ENCODE measurements at regions not wholly inside any gene's neighbourhood (a gene's known extent, or its start where the extent isn't known, plus 50 kb on each side); places are given as distances from the start of the nearest gene placed in this dataset.

DNA sequence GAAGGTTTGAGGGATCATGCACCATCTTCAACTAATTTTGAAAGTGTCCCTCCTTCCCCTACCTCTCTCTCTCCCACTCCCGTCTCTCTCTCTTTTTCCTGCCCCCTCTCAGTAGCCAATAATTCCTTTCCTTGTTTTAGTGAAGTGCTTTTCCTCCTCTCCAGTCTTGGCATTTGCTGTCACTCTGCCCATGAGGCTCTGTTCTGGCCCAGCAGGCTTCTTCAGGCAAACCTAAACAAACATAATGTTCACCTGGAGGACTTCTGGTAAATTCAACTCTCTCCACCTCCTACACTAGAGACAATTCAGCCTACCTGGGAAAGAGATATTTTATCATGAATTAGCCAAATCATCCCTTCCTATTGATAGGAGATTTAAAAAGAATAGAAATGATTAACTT is 86.6 kb upstream of the ADRA1D start:
- Histone ChIP-seq H3K36me3 (no peaks in the 10 kb centered on the region), H3K4me1 (no peaks in the 10 kb centered on the region), H3K27ac (no peak overlapping the region), H3K4me3 (no peak overlapping the region), H3K27me3 (peaks cover 0 to 3% (median 0%) of the 10 kb centered on the region in 9 donors), H3K9me3 (no peaks in the 10 kb centered on the region)
- 72 to 82% (median 76%) methylated on average over 1 of the region's 1 CpG for WGBS, 4 donors
- intact Hi-C loops (cut with DNase I): no loop called here
- TF ChIP-seq, protein P1, sequence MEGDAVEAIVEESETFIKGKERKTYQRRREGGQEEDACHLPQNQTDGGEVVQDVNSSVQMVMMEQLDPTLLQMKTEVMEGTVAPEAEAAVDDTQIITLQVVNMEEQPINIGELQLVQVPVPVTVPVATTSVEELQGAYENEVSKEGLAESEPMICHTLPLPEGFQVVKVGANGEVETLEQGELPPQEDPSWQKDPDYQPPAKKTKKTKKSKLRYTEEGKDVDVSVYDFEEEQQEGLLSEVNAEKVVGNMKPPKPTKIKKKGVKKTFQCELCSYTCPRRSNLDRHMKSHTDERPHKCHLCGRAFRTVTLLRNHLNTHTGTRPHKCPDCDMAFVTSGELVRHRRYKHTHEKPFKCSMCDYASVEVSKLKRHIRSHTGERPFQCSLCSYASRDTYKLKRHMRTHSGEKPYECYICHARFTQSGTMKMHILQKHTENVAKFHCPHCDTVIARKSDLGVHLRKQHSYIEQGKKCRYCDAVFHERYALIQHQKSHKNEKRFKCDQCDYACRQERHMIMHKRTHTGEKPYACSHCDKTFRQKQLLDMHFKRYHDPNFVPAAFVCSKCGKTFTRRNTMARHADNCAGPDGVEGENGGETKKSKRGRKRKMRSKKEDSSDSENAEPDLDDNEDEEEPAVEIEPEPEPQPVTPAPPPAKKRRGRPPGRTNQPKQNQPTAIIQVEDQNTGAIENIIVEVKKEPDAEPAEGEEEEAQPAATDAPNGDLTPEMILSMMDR (IDR thresholded peaks at IDR 0.05): no peak
- no peak for TF ChIP-seq POLR2A (IDR thresholded peaks at IDR 0.05)
- DNase-seq (no peak), ATAC-seq (no peak)

DNA sequence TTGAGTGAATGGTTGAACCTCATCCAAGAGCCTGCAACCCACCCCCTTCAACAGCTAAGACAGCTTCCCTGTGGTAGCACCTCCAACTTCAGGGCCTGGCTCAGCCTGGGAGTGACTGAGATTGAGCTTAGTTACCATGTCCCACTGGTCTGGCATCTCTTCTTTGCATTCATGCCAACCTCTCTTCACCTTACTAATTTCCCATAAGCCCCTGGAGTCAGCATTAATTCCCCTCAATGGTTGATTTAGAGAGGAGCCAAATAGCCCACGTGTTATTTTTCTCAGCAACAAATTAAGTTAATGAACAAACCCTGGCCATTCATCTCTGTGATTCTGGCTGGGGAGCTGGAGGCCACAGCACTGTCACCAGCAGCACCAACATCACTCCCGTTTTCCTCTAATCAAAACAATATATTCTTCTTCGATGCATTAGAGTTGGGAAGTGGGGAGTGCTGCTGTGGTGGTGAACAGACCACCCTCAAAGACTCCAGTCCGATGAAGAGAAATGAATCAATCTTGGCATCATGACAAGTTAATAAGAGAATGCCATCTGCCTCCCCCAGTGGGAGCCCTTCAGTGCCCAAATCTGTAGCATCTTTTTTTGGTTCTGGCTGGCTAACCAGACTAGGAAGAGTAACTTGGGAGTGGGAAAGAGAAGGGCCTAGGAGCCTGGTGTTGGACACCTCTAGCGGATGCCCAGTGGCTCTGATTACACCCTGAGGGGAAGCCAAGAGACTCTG is 83.2 kb upstream of the ADRA1D start:
- WGBS, 4 donors: 82 to 88% (median 86%) methylated on average over 5 of the region's 5 CpGs

DNA sequence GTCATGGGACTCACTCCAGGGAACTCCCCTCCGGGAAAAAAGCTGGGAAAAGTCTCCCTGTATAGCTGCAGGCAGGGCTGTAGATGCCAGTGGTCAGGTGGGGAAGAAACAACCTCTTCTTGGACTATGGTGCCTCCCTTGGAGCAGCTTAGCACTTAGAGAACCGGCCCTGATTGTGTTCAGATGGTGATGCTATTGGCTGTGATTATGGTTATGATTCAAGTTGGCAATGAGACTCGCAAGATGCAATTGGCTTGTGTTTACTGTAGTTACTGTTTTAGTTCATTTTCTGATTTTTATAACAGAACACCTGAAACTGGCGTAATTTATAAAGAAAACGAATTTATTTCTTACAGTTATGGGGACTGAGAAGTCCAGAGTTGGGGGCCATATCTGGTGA is 80.9 kb upstream of the ADRA1D start:
- DNase-seq: no peak
- 60 to 85% (median 77%) methylated on average over 5 of the region's 5 CpGs for WGBS, 4 donors
- TF ChIP-seq, protein P1 (IDR thresholded peaks at IDR 0.05): no peak
- no peak for TF ChIP-seq POLR2A (IDR thresholded peaks at IDR 0.05)
- no peak overlapping the region for H3K4me3 ChIP-seq
- peaks cover 0 to 5% (median 0%) of the 10 kb centered on the region in 12 donors for H3K9me3 ChIP-seq
- ATAC-seq: no peak
- H3K27me3 ChIP-seq: no peaks in the 10 kb centered on the region
- no peaks in the 10 kb centered on the region for H3K36me3 ChIP-seq
- H3K27ac ChIP-seq: no peak overlapping the region
- intact Hi-C loops (cut with DNase I): no loop called here
- H3K4me1 ChIP-seq: peaks cover 0 to 12% (median 0%) of the 10 kb centered on the region in 12 donors

More for the DNA sequence above, 83.2 kb upstream of the ADRA1D start:
- no peaks in the 10 kb centered on the region for H3K9me3 ChIP-seq
- H3K27ac ChIP-seq: no peak overlapping the region
- H3K4me3 ChIP-seq: no peak overlapping the region
- no peaks in the 10 kb centered on the region for H3K4me1 ChIP-seq
- TF ChIP-seq POLR2A (IDR thresholded peaks at IDR 0.05): no peak
- TF ChIP-seq, protein P1 (IDR thresholded peaks at IDR 0.05): no peak
- ATAC-seq (no peak), DNase-seq (no peak)
- intact Hi-C loops (cut with DNase I): no loop called here
- peaks cover 0 to 3% (median 0%) of the 10 kb centered on the region in 9 donors for H3K27me3 ChIP-seq
- H3K36me3 ChIP-seq: no peaks in the 10 kb centered on the region

DNA sequence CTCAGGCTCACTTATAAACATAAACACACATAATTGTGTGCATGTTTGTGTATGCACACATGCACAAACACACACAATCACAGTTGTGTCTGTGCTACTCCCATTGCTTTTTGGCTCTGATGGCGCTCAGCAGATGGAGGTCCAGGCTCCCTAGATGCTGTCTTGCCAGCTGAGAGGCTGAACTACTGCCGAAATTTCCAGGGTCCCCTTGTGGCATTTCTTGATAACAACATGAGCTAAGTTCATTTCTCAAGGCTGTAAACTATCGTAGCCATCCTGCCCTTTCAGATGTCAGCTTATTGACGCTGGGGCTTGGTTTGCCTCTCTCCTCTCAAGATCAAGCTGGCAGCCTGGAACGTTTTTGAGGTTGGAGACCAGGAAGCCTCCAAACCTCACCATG is 80.1 kb upstream of the ADRA1D start:
- H3K27ac ChIP-seq: no peak overlapping the region
- peaks cover 0 to 5% (median 0%) of the 10 kb centered on the region in 12 donors for H3K9me3 ChIP-seq
- no peak for DNase-seq
- WGBS, 4 donors: 74 to 88% (median 76%) methylated on average over 4 to 5 of the region's 5 CpGs
- no peak for TF ChIP-seq POLR2A (IDR thresholded peaks at IDR 0.05)
- TF ChIP-seq, protein P1 (IDR thresholded peaks at IDR 0.05): no peak
- H3K27me3 ChIP-seq: no peaks in the 10 kb centered on the region
- no peak overlapping the region for H3K4me3 ChIP-seq
- peaks cover 0 to 12% (median 0%) of the 10 kb centered on the region in 12 donors for H3K4me1 ChIP-seq
- no peak for ATAC-seq
- H3K36me3 ChIP-seq: no peaks in the 10 kb centered on the region
- intact Hi-C loops (cut with DNase I): loop anchor here in 1 of 10 donors (10.0 kb wide), 1 partner anchor 74 kb away; no protein-coding TSS in a partner anchor
